HG02678 (cell line): ENCODE measurements at regions not wholly inside any gene's neighbourhood (a gene's known extent, or its start where the extent isn't known, plus 50 kb on each side); places are given as distances from the start of the nearest gene placed in this dataset.

Experiments used
- ATAC-seq: cut with Tn5 transposase; IDR thresholded peaks from one replicate; pipeline ENCODE4 v1.9.1; 2021; ENCODE audit warnings: mild to moderate bottlenecking, moderate library complexity; ENCODE audit not compliant: unreplicated experiment

- no peak for ATAC-seq
Observed at GRCh38 chrY:15500536-15500935, 976.2 kb downstream of the NLGN4Y start.

- ATAC-seq, result no peak
Observed at GRCh38 chrY:15501181-15501580, 976.9 kb downstream of the NLGN4Y start.

- peak; percentile 51 for ATAC-seq
Observed at GRCh38 chrY:15510288-15510687, 986.0 kb downstream of the NLGN4Y start.

- ATAC-seq, result no peak
Observed at GRCh38 chrY:15510984-15511650, 986.8 kb downstream of the NLGN4Y start.

GRCh38 chrY:15535131-15535530, 1010.8 kb downstream of the NLGN4Y start:
- no peak for ATAC-seq

GRCh38 chrY:15535784-15536511, 1011.6 kb downstream of the NLGN4Y start:
- no peak for ATAC-seq

GRCh38 chrY:15540516-15540915, 1016.2 kb downstream of the NLGN4Y start:
- ATAC-seq, result no peak

- ATAC-seq, result no peak
Observed at GRCh38 chrY:15546177-15546754, 1021.9 kb downstream of the NLGN4Y start.

GRCh38 chrY:15552074-15552473, 1027.7 kb downstream of the NLGN4Y start:
- ATAC-seq, result no peak

GRCh38 chrY:15554991-15555390, 1030.7 kb downstream of the NLGN4Y start:
- no peak for ATAC-seq

GRCh38 chrY:15559169-15559568, 1034.8 kb downstream of the NLGN4Y start:
- no peak for ATAC-seq

GRCh38 chrY:15560840-15561239, 1036.5 kb downstream of the NLGN4Y start:
- ATAC-seq, result no peak

GRCh38 chrY:15561501-15562289, 1037.4 kb downstream of the NLGN4Y start:
- ATAC-seq, result no peak

GRCh38 chrY:15577886-15578285, 1053.6 kb downstream of the NLGN4Y start:
- no peak for ATAC-seq

GRCh38 chrY:15578761-15579160, 1054.4 kb downstream of the NLGN4Y start:
- no peak for ATAC-seq

- no peak for ATAC-seq
Observed at GRCh38 chrY:15579245-15579644, 1054.9 kb downstream of the NLGN4Y start.

- ATAC-seq, result no peak
Observed at GRCh38 chrY:15583111-15583510, 1058.8 kb downstream of the NLGN4Y start.

GRCh38 chrY:15592957-15593356, 1068.6 kb downstream of the NLGN4Y start:
- ATAC-seq, result no peak

- no peak for ATAC-seq
Observed at GRCh38 chrY:15593476-15594160, 1069.3 kb downstream of the NLGN4Y start.

GRCh38 chrY:15594179-15594578, 1069.8 kb downstream of the NLGN4Y start:
- no peak for ATAC-seq

GRCh38 chrY:15600565-15600964, 1076.2 kb downstream of the NLGN4Y start:
- no peak for ATAC-seq
